ENCODE measurements at regions not wholly inside any gene's neighbourhood (a gene's known extent, or its start where the extent isn't known, plus 50 kb on each side); places are given as distances from the start of the nearest gene placed in this dataset.
"Not testable (repeated sequence)": the region's sequence is repeated elsewhere in the genome, so short reads cannot be mapped to it uniquely, and the experiment has no call there.

- DNase-seq (ENCODE audit: low spot score): no peak
Measured at GRCh38 chr13:64206430-64207225, 2791.0 kb upstream of the PCDH20 start.

- no peak for DNase-seq (ENCODE audit: low spot score)
Measured at GRCh38 chr13:64202517-64202916, 2786.9 kb upstream of the PCDH20 start.

GRCh38 chr13:64197232-64197631 lies 2781.6 kb upstream of the PCDH20 start:
- DNase-seq (ENCODE audit: low spot score): no peak

GRCh38 chr13:64186503-64187250 lies 2771.0 kb upstream of the PCDH20 start:
- DNase-seq (ENCODE audit: low spot score): no peak

- DNase-seq (ENCODE audit: low spot score): no peak
Measured at GRCh38 chr13:64186071-64186470, 2770.4 kb upstream of the PCDH20 start.

- DNase-seq (ENCODE audit: low spot score): no peak
Measured at GRCh38 chr13:64180756-64181155, 2765.1 kb upstream of the PCDH20 start.

GRCh38 chr13:64165826-64166225 lies 2750.2 kb upstream of the PCDH20 start:
- no peak for DNase-seq (ENCODE audit: low spot score)

GRCh38 chr13:64164435-64164834 lies 2748.8 kb upstream of the PCDH20 start:
- DNase-seq (ENCODE audit: low spot score): no peak

- DNase-seq (ENCODE audit: low spot score): no peak
Measured at GRCh38 chr13:64160479-64160878, 2744.8 kb upstream of the PCDH20 start.

GRCh38 chr13:64158908-64159307 lies 2743.3 kb upstream of the PCDH20 start:
- DNase-seq (ENCODE audit: low spot score): no peak

GRCh38 chr13:64154514-64154913 lies 2738.9 kb upstream of the PCDH20 start:
- no peak for DNase-seq (ENCODE audit: low spot score)

GRCh38 chr13:64130600-64130999 lies 2715.0 kb upstream of the PCDH20 start:
- DNase-seq (ENCODE audit: low spot score): no peak

- no peak for DNase-seq (ENCODE audit: low spot score)
Measured at GRCh38 chr13:64130171-64130570, 2714.5 kb upstream of the PCDH20 start.

GRCh38 chr13:64127856-64128255 lies 2712.2 kb upstream of the PCDH20 start:
- DNase-seq (ENCODE audit: low spot score): no peak

- DNase-seq (ENCODE audit: low spot score): no peak
Measured at GRCh38 chr13:64127192-64127591, 2711.5 kb upstream of the PCDH20 start.

- DNase-seq (ENCODE audit: low spot score): not testable (repeated sequence)
Measured at GRCh38 chr13:64121023-64121709, 2705.5 kb upstream of the PCDH20 start.

- DNase-seq (ENCODE audit: low spot score): no peak
Measured at GRCh38 chr13:64099994-64100393, 2684.3 kb upstream of the PCDH20 start.

- no peak for DNase-seq (ENCODE audit: low spot score)
Measured at GRCh38 chr13:64090311-64090710, 2674.7 kb upstream of the PCDH20 start.

- no peak for DNase-seq (ENCODE audit: low spot score)
Measured at GRCh38 chr13:64088491-64088890, 2672.8 kb upstream of the PCDH20 start.

- no peak for DNase-seq (ENCODE audit: low spot score)
Measured at GRCh38 chr13:64087624-64088023, 2672.0 kb upstream of the PCDH20 start.

GRCh38 chr13:64083811-64084210 lies 2668.2 kb upstream of the PCDH20 start:
- no peak for DNase-seq (ENCODE audit: low spot score)

- DNase-seq (ENCODE audit: low spot score): no peak
Measured at GRCh38 chr13:64083396-64083795, 2667.7 kb upstream of the PCDH20 start.

- DNase-seq (ENCODE audit: low spot score): no peak
Measured at GRCh38 chr13:64078480-64078936, 2662.9 kb upstream of the PCDH20 start.
